ENCODE measurements at regions not wholly inside any gene's neighbourhood (a gene's known extent, or its start where the extent isn't known, plus 50 kb on each side); places are given as distances from the start of the nearest gene placed in this dataset.

DNA sequence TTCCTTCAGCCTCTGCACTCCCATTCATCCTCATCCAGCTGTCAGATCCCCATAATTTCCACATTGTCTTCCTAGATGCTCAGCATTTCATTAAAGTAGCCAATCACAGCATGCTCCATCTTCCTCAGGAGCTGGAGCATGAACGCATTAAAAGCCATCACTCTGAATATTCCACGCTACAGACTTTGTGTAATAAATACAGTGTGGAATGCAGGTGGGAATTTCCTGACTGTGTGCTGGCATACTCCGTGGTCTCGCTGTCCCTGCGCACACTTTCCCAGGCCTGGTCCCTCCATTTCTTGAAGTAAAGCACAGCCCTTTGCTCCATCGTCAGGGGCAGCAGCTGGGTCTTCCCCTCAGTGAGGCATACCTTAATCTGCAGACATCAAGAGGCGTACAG, 123.7 kb upstream of the NCK2 start:
- no peak for TF ChIP-seq ZNF184 (tag by site-specific recombination; IDR thresholded peaks at IDR 0.05)
- no peak for TF ChIP-seq CTCF (tag by site-specific recombination; IDR thresholded peaks at IDR 0.05)
- no peak for TF ChIP-seq ZNF76 (tag by site-specific recombination; IDR thresholded peaks at IDR 0.05; ENCODE audit: borderline replicate concordance, low read depth)
- TF ChIP-seq KLF1 (tag by site-specific recombination; IDR thresholded peaks at IDR 0.05): no peak
- TF ChIP-seq, protein P1, sequence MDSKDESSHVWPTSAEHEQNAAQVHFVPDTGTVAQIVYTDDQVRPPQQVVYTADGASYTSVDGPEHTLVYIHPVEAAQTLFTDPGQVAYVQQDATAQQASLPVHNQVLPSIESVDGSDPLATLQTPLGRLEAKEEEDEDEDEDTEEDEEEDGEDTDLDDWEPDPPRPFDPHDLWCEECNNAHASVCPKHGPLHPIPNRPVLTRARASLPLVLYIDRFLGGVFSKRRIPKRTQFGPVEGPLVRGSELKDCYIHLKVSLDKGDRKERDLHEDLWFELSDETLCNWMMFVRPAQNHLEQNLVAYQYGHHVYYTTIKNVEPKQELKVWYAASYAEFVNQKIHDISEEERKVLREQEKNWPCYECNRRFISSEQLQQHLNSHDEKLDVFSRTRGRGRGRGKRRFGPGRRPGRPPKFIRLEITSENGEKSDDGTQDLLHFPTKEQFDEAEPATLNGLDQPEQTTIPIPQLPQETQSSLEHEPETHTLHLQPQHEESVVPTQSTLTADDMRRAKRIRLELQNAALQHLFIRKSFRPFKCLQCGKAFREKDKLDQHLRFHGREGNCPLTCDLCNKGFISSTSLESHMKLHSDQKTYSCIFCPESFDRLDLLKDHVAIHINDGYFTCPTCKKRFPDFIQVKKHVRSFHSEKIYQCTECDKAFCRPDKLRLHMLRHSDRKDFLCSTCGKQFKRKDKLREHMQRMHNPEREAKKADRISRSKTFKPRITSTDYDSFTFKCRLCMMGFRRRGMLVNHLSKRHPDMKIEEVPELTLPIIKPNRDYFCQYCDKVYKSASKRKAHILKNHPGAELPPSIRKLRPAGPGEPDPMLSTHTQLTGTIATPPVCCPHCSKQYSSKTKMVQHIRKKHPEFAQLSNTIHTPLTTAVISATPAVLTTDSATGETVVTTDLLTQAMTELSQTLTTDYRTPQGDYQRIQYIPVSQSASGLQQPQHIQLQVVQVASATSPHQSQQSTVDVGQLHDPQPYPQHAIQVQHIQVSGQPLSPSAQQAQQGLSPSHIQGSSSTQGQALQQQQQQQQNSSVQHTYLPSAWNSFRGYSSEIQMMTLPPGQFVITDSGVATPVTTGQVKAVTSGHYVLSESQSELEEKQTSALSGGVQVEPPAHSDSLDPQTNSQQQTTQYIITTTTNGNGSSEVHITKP (tag by site-specific recombination; IDR thresholded peaks at IDR 0.05): no peak
- no peak for TF ChIP-seq ZNF629 (tag by site-specific recombination; IDR thresholded peaks at IDR 0.05)
- no peak for TF ChIP-seq ZNF510 (tag by site-specific recombination; IDR thresholded peaks at IDR 0.05; ENCODE audit: insufficient replicate concordance)
- no peak for TF ChIP-seq REST (tag by site-specific recombination; IDR thresholded peaks at IDR 0.05)
- TF ChIP-seq ZNF24 (tag by site-specific recombination; IDR thresholded peaks at IDR 0.05): no peak
- TF ChIP-seq ZNF138 (tag by site-specific recombination; IDR thresholded peaks at IDR 0.05; ENCODE audit: borderline replicate concordance): no peak
- TF ChIP-seq ZBTB1 (tag by site-specific recombination; IDR thresholded peaks at IDR 0.05): no peak
- no peak for TF ChIP-seq SALL2 (tag by site-specific recombination; IDR thresholded peaks at IDR 0.05; ENCODE audit: borderline replicate concordance)
- TF ChIP-seq, protein P2, sequence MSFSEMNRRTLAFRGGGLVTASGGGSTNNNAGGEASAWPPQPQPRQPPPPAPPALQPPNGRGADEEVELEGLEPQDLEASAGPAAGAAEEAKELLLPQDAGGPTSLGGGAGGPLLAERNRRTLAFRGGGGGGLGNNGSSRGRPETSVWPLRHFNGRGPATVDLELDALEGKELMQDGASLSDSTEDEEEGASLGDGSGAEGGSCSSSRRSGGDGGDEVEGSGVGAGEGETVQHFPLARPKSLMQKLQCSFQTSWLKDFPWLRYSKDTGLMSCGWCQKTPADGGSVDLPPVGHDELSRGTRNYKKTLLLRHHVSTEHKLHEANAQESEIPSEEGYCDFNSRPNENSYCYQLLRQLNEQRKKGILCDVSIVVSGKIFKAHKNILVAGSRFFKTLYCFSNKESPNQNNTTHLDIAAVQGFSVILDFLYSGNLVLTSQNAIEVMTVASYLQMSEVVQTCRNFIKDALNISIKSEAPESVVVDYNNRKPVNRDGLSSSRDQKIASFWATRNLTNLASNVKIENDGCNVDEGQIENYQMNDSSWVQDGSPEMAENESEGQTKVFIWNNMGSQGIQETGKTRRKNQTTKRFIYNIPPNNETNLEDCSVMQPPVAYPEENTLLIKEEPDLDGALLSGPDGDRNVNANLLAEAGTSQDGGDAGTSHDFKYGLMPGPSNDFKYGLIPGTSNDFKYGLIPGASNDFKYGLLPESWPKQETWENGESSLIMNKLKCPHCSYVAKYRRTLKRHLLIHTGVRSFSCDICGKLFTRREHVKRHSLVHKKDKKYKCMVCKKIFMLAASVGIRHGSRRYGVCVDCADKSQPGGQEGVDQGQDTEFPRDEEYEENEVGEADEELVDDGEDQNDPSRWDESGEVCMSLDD (tag by site-specific recombination; IDR thresholded peaks at IDR 0.05): no peak
